ENCODE measurements at regions not wholly inside any gene's neighbourhood (a gene's known extent, or its start where the extent isn't known, plus 50 kb on each side); places are given as distances from the start of the nearest gene placed in this dataset.

GRCh38 chrX:39741904-39742303 is 355.9 kb downstream of the BCOR start (continued):
- TF ChIP-seq REST (IDR thresholded peaks at IDR 0.05; ENCODE audit: low read depth, low read length) (no peak), CHD2 (IDR thresholded peaks at IDR 0.05; ENCODE audit: low read length, partially characterized antibody) (no peak), GATA2 (CRISPR knock-in tag; IDR thresholded peaks at IDR 0.05) (no peak), PBX3 (IDR thresholded peaks at IDR 0.05) (no peak), ZBTB33 (IDR thresholded peaks at IDR 0.05; ENCODE audit: borderline replicate concordance, low read depth) (no peak)

- no peaks in the 10 kb centered on the region for H4K20me1 ChIP-seq (ENCODE audit: insufficient read depth)
- no peaks in the 10 kb centered on the region for H3K9me3 ChIP-seq
- WGBS (ENCODE audit: low lambda C conversion rate): 28% methylated on average over 2 of the region's 2 CpGs
- ChIA-PET CTCF (no interaction called here), POLR2A (no interaction called here)
- no peaks in the 10 kb centered on the region for H3F3A ChIP-seq (replicated peaks; ENCODE audit: insufficient read depth)
- no peak overlapping the region for H3K9ac ChIP-seq
- DNase-seq: no peak
- no peaks in the 10 kb centered on the region for H3K4me1 ChIP-seq (ENCODE audit: control insufficient read depth in 1 of 2, insufficient read depth in 2 of 2, low read depth in 1 of 2, low read length in 1 of 2)
- no peaks in the 10 kb centered on the region for H3K36me3 ChIP-seq (replicated peaks in 1 of 2; ENCODE audit: control insufficient read depth in 1 of 2, insufficient read depth in 2 of 2, low read length in 1 of 2)
- H3K27me3 ChIP-seq (ENCODE audit: insufficient read depth): no peaks in the 10 kb centered on the region; the same call in 1 of the 2 replicates
- no peak overlapping the region for H3K27ac ChIP-seq (ENCODE audit: low read depth in 2 of 2, low read length in 1 of 2)
- H3K9me2 ChIP-seq: no peaks in the 10 kb centered on the region
- H3K79me2 ChIP-seq (ENCODE audit: insufficient read depth): no peaks in the 10 kb centered on the region
- TF ChIP-seq EP300 (IDR thresholded peaks at IDR 0.05; ENCODE audit: borderline replicate concordance in 1 of 2, low read depth in 1 of 2, low read length in 1 of 2) (no peak), JUND (IDR thresholded peaks at IDR 0.05) (no peak), EZH2phosphoT487 (IDR thresholded peaks at IDR 0.05; ENCODE audit: borderline replicate concordance, low read depth) (no peak), REST (IDR thresholded peaks at IDR 0.05; ENCODE audit: low read depth, low read length) (no peak)
- H3K4me3 ChIP-seq (ENCODE audit: low read depth in 2 of 2, low read length in 1 of 2): no peak overlapping the region
- no peak overlapping the region for H3K4me2 ChIP-seq
- H2AFZ ChIP-seq (ENCODE audit: low read depth): no peak overlapping the region
Measured at GRCh38 chrX:39745818-39746217, 351.9 kb downstream of the BCOR start.
